SJSA1 (cell line): ENCODE measurements at regions not wholly inside any gene's neighbourhood (a gene's known extent, or its start where the extent isn't known, plus 50 kb on each side); places are given as distances from the start of the nearest gene placed in this dataset.

Experiments used
- DNase-seq, 2 experiments: peaks; one replicate each; pipeline ENCODE4 v3.0.0-alpha.2; 2015 to 2020; ENCODE audit warnings: low spot score in 2 of 2, low read depth in 1 of 2
- H3K27ac ChIP-seq: fragments of 250-450 bp; sonication (Bioruptor Pico); 2 replicates; pipeline ENCODE4 v1.5.1; 2020; ENCODE audit warnings: mild to moderate bottlenecking, moderate library complexity
- H3K27me3 ChIP-seq: fragments of 250-450 bp; sonication (Bioruptor Pico); replicated peaks from 2 replicates; pipeline ENCODE4 v1.5.1; 2020; ENCODE audit warnings: mild to moderate bottlenecking, moderate library complexity
- H3K36me3 ChIP-seq: fragments of 250-450 bp; sonication (Bioruptor Pico); 2 replicates; pipeline ENCODE4 v1.5.1; 2020; ENCODE audit warnings: mild to moderate bottlenecking
- H3K4me1 ChIP-seq: fragments of 250-450 bp; sonication (Bioruptor Pico); replicated peaks from 2 replicates; pipeline ENCODE4 v1.6.1; 2021; ENCODE audit warnings: mild to moderate bottlenecking
- H3K4me3 ChIP-seq: fragments of 250-450 bp; sonication (Bioruptor Pico); 2 replicates; pipeline ENCODE4 v1.5.1; 2020; ENCODE audit warnings: mild to moderate bottlenecking
- H3K9me3 ChIP-seq: fragments of 250-450 bp; sonication (Bioruptor Pico); replicated peaks from 2 replicates; pipeline ENCODE4 v1.5.1; 2020; ENCODE audit warnings: mild to moderate bottlenecking

DNA sequence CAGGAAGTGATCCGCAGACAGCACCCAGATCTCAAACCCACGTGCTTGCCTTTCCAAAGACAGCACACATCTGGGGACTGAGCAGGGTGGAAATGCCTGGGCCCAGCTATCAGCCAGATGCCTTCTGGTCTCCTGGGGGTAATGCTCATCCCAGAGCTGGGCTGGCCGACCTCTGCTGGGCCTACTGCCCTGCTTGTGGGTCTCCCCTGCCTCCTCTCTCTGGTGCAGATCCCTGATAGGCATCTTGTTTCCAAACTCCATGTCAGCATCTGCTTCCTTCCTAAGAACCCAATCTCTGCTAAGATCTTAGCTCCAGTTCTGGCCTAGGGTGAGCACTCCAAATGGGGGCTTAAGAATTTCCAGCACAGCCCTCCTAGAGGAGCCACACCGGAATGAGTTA lies 1043.0 kb downstream of the VRK1 start:
- Histone ChIP-seq H3K36me3 (no peaks in the 10 kb centered on the region), H3K27ac (no peak overlapping the region), H3K9me3 (no peaks in the 10 kb centered on the region), H3K4me1 (no peaks in the 10 kb centered on the region), H3K4me3 (no peak overlapping the region), H3K27me3 (no peaks in the 10 kb centered on the region)
- DNase-seq = no peak

DNA sequence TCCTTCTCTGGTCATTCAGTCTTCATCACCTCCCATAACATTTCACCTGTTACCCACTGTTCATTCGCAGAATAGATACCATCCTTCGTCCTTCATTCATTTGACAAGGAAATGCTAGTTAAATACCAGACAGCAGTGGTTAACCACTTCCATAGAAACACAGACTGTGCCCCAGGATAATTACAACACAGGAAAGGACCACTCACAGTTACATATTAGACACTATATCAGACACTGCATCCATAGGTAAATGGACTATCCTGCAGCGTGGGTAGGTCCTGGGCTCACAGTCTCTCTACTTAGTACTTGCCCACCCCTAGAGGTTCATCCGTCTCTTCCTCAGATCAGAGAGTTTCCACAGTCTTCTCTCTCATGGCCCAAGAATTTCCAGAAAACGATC lies 1044.6 kb downstream of the VRK1 start:
- H3K4me3 ChIP-seq = no peak overlapping the region
- no peaks in the 10 kb centered on the region for H3K36me3 ChIP-seq
- no peaks in the 10 kb centered on the region for H3K4me1 ChIP-seq
- no peaks in the 10 kb centered on the region for H3K27me3 ChIP-seq
- no peak overlapping the region for H3K27ac ChIP-seq
- no peaks in the 10 kb centered on the region for H3K9me3 ChIP-seq
- no peak for DNase-seq

- Histone ChIP-seq H3K27me3 (no peaks in the 10 kb centered on the region), H3K27ac (no peak overlapping the region), H3K4me3 (no peak overlapping the region), H3K36me3 (no peaks in the 10 kb centered on the region), H3K4me1 (no peaks in the 10 kb centered on the region), H3K9me3 (no peaks in the 10 kb centered on the region)
- DNase-seq = no peak
Observed at GRCh38 chr14:97843066-97843465, 1045.9 kb downstream of the VRK1 start.

DNA sequence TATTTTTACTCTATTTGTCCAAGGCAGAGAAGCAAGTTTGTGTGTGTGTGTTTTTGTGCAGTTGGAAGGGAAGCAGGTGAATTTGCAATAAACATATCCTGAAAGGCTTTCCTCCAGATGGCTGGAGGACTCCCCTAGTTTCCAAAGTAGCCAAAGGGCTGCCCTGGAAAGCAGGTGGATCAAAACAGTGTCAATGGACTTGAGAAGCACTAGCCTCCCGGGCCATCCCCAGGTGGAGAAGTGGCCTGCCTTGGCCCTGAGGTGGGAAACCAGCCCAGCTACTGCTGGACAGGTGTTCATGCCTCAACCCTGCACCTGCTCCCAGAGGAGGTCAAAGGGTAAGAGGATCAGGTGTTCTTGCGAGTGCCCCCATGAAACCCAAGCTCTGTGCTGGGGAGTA lies 1046.9 kb downstream of the VRK1 start:
- H3K9me3 ChIP-seq = no peaks in the 10 kb centered on the region
- H3K4me3 ChIP-seq = no peak overlapping the region
- no peaks in the 10 kb centered on the region for H3K36me3 ChIP-seq

GRCh38 chr14:97846156-97846555 lies 1049.0 kb downstream of the VRK1 start:
- no peak overlapping the region for H3K4me3 ChIP-seq
- DNase-seq = no peak
- no peaks in the 10 kb centered on the region for H3K36me3 ChIP-seq
- no peak overlapping the region for H3K27ac ChIP-seq
- no peaks in the 10 kb centered on the region for H3K27me3 ChIP-seq
- H3K4me1 ChIP-seq = no peaks in the 10 kb centered on the region
- H3K9me3 ChIP-seq = no peaks in the 10 kb centered on the region

More for the DNA sequence above, 1046.9 kb downstream of the VRK1 start:
- no peaks in the 10 kb centered on the region for H3K4me1 ChIP-seq
- H3K27me3 ChIP-seq = no peaks in the 10 kb centered on the region
- no peak overlapping the region for H3K27ac ChIP-seq
- no peak for DNase-seq

GRCh38 chr14:97848317-97848980 lies 1051.3 kb downstream of the VRK1 start:
- Histone ChIP-seq H3K4me1 (no peaks in the 10 kb centered on the region), H3K9me3 (no peaks in the 10 kb centered on the region), H3K27me3 (no peaks in the 10 kb centered on the region)

GRCh38 chr14:97850466-97850865 lies 1053.3 kb downstream of the VRK1 start:
- Histone ChIP-seq H3K27ac (no peak overlapping the region), H3K36me3 (no peaks in the 10 kb centered on the region), H3K9me3 (no peaks in the 10 kb centered on the region), H3K4me1 (no peaks in the 10 kb centered on the region), H3K27me3 (no peaks in the 10 kb centered on the region), H3K4me3 (no peak overlapping the region)
- DNase-seq = no peak

More at GRCh38 chr14:97848317-97848980, 1051.3 kb downstream of the VRK1 start:
- Histone ChIP-seq H3K27ac (no peak overlapping the region), H3K36me3 (no peaks in the 10 kb centered on the region), H3K4me3 (no peak overlapping the region)
- DNase-seq = no peak

DNA sequence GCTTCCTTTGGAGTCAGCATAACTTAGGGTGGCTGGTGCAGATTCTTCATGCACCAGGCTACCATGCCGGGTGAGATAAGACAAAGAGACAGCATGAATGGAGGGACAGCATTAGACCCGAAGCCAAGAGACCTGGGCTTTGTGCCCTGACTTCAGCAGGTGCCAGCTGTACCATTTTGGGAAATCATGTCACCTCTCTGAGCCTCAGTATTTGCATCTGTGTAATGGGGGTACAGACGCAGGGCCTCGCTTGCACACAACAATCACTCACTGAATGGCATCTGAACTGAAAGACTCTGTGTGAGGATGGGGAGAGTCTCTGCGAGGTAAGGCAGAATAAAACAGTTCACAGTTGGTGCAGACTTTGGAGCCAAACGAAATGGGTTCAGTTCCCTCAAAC lies 1053.7 kb downstream of the VRK1 start:
- no peak for DNase-seq
- H3K36me3 ChIP-seq = no peaks in the 10 kb centered on the region
- H3K9me3 ChIP-seq = no peaks in the 10 kb centered on the region
- H3K4me1 ChIP-seq = no peaks in the 10 kb centered on the region
- H3K4me3 ChIP-seq = no peak overlapping the region
- H3K27me3 ChIP-seq = no peaks in the 10 kb centered on the region
- no peak overlapping the region for H3K27ac ChIP-seq

DNA sequence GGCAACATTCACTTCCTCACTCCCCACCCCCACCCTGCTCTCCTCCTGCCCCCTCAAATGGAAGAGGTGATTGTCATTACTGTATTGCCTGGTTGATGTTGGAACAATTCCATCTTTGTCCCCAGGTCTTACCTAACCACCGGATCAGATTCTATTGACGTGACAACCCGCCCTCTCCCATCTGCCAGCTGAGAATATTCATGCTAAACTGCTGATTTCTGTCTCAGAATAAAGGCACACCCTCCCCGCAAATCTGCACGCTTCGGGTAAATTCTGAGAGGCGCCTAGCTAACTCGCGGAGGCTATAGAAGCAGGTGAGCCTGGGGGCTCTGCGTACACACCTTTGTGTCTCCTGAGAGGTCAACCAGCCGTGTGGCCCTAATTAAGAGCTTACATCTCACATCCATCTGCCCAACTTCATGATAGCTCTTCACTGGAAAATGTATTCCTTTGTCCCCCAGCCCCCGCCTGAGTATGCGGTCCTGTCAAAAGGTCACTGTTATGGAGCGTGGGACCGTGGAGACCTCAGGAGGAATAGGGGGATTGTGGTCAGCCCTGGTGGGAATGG lies 1054.3 kb downstream of the VRK1 start:
- no peaks in the 10 kb centered on the region for H3K9me3 ChIP-seq
- DNase-seq = no peak
- no peak overlapping the region for H3K27ac ChIP-seq
- H3K27me3 ChIP-seq = no peaks in the 10 kb centered on the region
- H3K4me1 ChIP-seq = no peaks in the 10 kb centered on the region
- no peak overlapping the region for H3K4me3 ChIP-seq
- H3K36me3 ChIP-seq = no peaks in the 10 kb centered on the region

GRCh38 chr14:97854918-97855317 lies 1057.7 kb downstream of the VRK1 start:
- H3K36me3 ChIP-seq = no peaks in the 10 kb centered on the region
- H3K27me3 ChIP-seq = no peaks in the 10 kb centered on the region
- H3K4me3 ChIP-seq = no peak overlapping the region
- no peak for DNase-seq
- no peak overlapping the region for H3K27ac ChIP-seq
- no peaks in the 10 kb centered on the region for H3K9me3 ChIP-seq
- no peaks in the 10 kb centered on the region for H3K4me1 ChIP-seq

GRCh38 chr14:97866195-97866594 lies 1069.0 kb downstream of the VRK1 start:
- no peak overlapping the region for H3K27ac ChIP-seq
- no peaks in the 10 kb centered on the region for H3K4me1 ChIP-seq
- no peak overlapping the region for H3K4me3 ChIP-seq
- no peak for DNase-seq
- H3K27me3 ChIP-seq = no peaks in the 10 kb centered on the region
- H3K36me3 ChIP-seq = no peaks in the 10 kb centered on the region
- no peaks in the 10 kb centered on the region; the same call in 1 of the 2 replicates for H3K9me3 ChIP-seq

DNA sequence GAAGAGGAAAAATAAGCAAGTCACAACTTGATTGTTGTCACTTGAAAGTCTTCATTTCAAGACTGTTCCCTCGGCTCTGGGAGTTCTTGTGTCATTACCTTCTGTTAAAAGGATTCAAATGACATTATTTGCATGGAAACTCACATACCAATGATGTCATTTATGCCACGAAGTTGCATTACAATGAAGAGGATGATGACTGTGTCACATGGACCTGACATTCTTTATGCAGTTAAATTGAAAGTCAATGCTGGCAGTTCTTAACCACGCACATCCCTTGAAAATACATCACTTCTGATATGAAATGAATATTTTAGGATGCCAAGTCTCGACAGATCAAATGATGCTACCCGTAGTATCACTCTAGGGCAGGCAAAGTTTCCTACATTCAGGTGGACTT lies 1069.5 kb downstream of the VRK1 start:
- no peaks in the 10 kb centered on the region; the same call in 1 of the 2 replicates for H3K9me3 ChIP-seq
- no peak overlapping the region for H3K27ac ChIP-seq
- DNase-seq = no peak
- H3K4me3 ChIP-seq = no peak overlapping the region
- no peaks in the 10 kb centered on the region for H3K27me3 ChIP-seq
- no peaks in the 10 kb centered on the region for H3K36me3 ChIP-seq
- no peaks in the 10 kb centered on the region for H3K4me1 ChIP-seq

DNA sequence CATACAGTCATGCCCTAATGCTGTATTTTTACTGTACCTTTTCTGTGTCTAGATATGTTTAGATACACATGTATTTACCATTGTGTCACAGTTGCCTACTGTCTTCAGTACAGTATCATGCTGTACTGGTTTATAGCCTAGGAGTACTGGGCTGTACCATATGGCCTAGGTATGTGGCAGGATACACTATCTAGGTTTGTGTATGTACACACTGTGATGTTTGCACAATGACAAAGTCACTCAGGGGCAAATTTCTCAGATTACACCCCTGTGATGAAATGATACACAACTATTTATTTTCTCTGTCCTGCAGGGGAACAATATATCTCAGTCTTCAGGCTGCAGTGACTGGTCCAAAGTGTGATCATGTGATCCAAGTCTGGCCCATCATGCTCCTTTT lies 1076.1 kb downstream of the VRK1 start:
- Histone ChIP-seq H3K9me3 (no peaks in the 10 kb centered on the region), H3K27me3 (no peaks in the 10 kb centered on the region), H3K36me3 (no peaks in the 10 kb centered on the region), H3K27ac (no peak overlapping the region), H3K4me1 (no peaks in the 10 kb centered on the region), H3K4me3 (no peak overlapping the region)
- DNase-seq = no peak

- Histone ChIP-seq H3K4me3 (no peak overlapping the region), H3K9me3 (no peaks in the 10 kb centered on the region), H3K27ac (no peak overlapping the region), H3K27me3 (no peaks in the 10 kb centered on the region), H3K36me3 (no peaks in the 10 kb centered on the region), H3K4me1 (no peaks in the 10 kb centered on the region)
- no peak for DNase-seq
Observed at GRCh38 chr14:97874394-97874793, 1077.2 kb downstream of the VRK1 start.

GRCh38 chr14:97878206-97878605 lies 1081.0 kb downstream of the VRK1 start:
- Histone ChIP-seq H3K4me3 (no peak overlapping the region), H3K27ac (no peak overlapping the region), H3K36me3 (no peaks in the 10 kb centered on the region), H3K27me3 (no peaks in the 10 kb centered on the region), H3K4me1 (no peaks in the 10 kb centered on the region), H3K9me3 (no peaks in the 10 kb centered on the region)
- no peak for DNase-seq
